Activated CD4-positive, alpha-beta T cell treated with anti-CD3 and anti-CD28 coated beads, Interleukin-2, amount 50 U/mL, for 24 hours (primary cell): ENCODE measurements at regions not wholly inside any gene's neighbourhood (a gene's known extent, or its start where the extent isn't known, plus 50 kb on each side); places are given as distances from the start of the nearest gene placed in this dataset.
"Not testable (repeated sequence)": the region's sequence is repeated elsewhere in the genome, so short reads cannot be mapped to it uniquely, and the experiment has no call there.

Experiments used
- DNase-seq, 2 donors: peaks; one replicate each; pipeline ENCODE4 v3.0.0-alpha.2; 2020; ENCODE audit warnings: low read depth in 1 of 2, low spot score in 1 of 2

GRCh38 chr7:96770758-96771157, 61.1 kb upstream of the SEM1 start:
- DNase-seq = no peak

- DNase-seq = no peak
Observed at GRCh38 chr7:96772139-96772694, 62.6 kb upstream of the SEM1 start.

GRCh38 chr7:96773483-96773882, 63.8 kb upstream of the SEM1 start:
- DNase-seq = no peak

- no peak for DNase-seq
Observed at GRCh38 chr7:96774358-96774757, 64.7 kb upstream of the SEM1 start.

GRCh38 chr7:96775046-96775445, 65.4 kb upstream of the SEM1 start:
- DNase-seq = no peak

- DNase-seq = no peak
Observed at GRCh38 chr7:96778263-96778662, 68.6 kb upstream of the SEM1 start.

GRCh38 chr7:96781919-96782318, 72.3 kb upstream of the SEM1 start:
- no peak for DNase-seq

- not testable (repeated sequence) for DNase-seq
Observed at GRCh38 chr7:96782686-96783298, 73.1 kb upstream of the SEM1 start.

GRCh38 chr7:96784597-96784996, 75.0 kb upstream of the SEM1 start:
- no peak for DNase-seq

- DNase-seq = no peak
Observed at GRCh38 chr7:96786261-96786997, 76.8 kb upstream of the SEM1 start.

GRCh38 chr7:96786998-96787395, 77.4 kb upstream of the SEM1 start:
- no peak for DNase-seq

- DNase-seq = no peak
Observed at GRCh38 chr7:96789914-96790313, 80.3 kb upstream of the SEM1 start.

- DNase-seq = no peak
Observed at GRCh38 chr7:96792115-96792514, 82.5 kb upstream of the SEM1 start.

GRCh38 chr7:96794063-96794462, 84.4 kb upstream of the SEM1 start:
- no peak for DNase-seq

- no peak for DNase-seq
Observed at GRCh38 chr7:96800122-96800521, 90.5 kb upstream of the SEM1 start.

- DNase-seq = no peak
Observed at GRCh38 chr7:96800824-96801223, 91.2 kb upstream of the SEM1 start.

- no peak for DNase-seq
Observed at GRCh38 chr7:96819111-96819700, 109.6 kb upstream of the SEM1 start.

GRCh38 chr7:96821131-96821530, 111.5 kb upstream of the SEM1 start:
- not testable (repeated sequence) for DNase-seq

- DNase-seq = no peak
Observed at GRCh38 chr7:96822824-96823223, 113.2 kb upstream of the SEM1 start.

- no peak for DNase-seq
Observed at GRCh38 chr7:96823274-96823673, 113.6 kb upstream of the SEM1 start.

GRCh38 chr7:96824686-96825085, 115.0 kb upstream of the SEM1 start:
- no peak for DNase-seq

- DNase-seq = no peak
Observed at GRCh38 chr7:96825285-96825684, 115.6 kb upstream of the SEM1 start.
